Heart right ventricle (tissue), 16 donors: ENCODE measurements at regions not wholly inside any gene's neighbourhood (a gene's known extent, or its start where the extent isn't known, plus 50 kb on each side); places are given as distances from the start of the nearest gene placed in this dataset.

Experiments used
- ATAC-seq, 8 donors: fragments of 200-7000 bp; cut with Tn5 transposase; one replicate each; pipeline ENCODE4 v1.9.1; 2020; ENCODE audit warnings: mild to moderate bottlenecking in 8 of 8, moderate library complexity in 8 of 8, moderate number of reproducible peaks in 1 of 8
- DNase-seq, 2 donors: peaks; one replicate each; pipeline ENCODE4 v3.0.0-alpha.2; 2020
- H3K27ac ChIP-seq, 10 donors: fragments of 200-600 bp; sonication (generic) in 2 of 10; one replicate each; pipeline versions ENCODE4 v1.5.0 to v1.8.0; 2020 to 2022; ENCODE audit warnings: mild to moderate bottlenecking in 3 of 10
- H3K27me3 ChIP-seq, 7 donors: fragments of 200-600 bp; one replicate each; pipeline ENCODE4 v1.8.0; 2021 to 2022; ENCODE audit warnings: mild to moderate bottlenecking in 2 of 7
- H3K36me3 ChIP-seq, 9 donors: fragments of 200-600 bp; sonication (generic) in 1 of 9; one replicate each; pipeline versions ENCODE4 v1.5.0 to v1.8.0; 2020 to 2022; ENCODE audit warnings: mild to moderate bottlenecking in 2 of 9
- H3K4me1 ChIP-seq, 9 donors: fragments of 200-600 bp; sonication (generic) in 1 of 9; one replicate each; pipeline versions ENCODE4 v1.5.0 to v1.8.0; 2020 to 2022; ENCODE audit warnings: mild to moderate bottlenecking in 4 of 9
- H3K4me3 ChIP-seq, 10 donors: fragments of 200-600 bp; sonication (generic) in 2 of 10; one replicate each; pipeline versions ENCODE4 v1.5.0 to v1.8.0; 2020 to 2022; ENCODE audit warnings: mild to moderate bottlenecking in 7 of 10, moderate library complexity in 2 of 10
- H3K9me3 ChIP-seq, 11 donors: fragments of 200-600 bp in 10 of 11; sonication (generic) in 2 of 11; one replicate each; pipeline versions ENCODE4 v1.5.0 to v1.8.0; 2013 to 2022; ENCODE audit warnings: mild to moderate bottlenecking in 2 of 11, control low read depth in 1 of 11, moderate library complexity in 1 of 11
- CTCF ChIP-seq, 9 donors: fragments of 200-600 bp; sonication (generic) in 2 of 9; IDR thresholded peaks; one replicate each; pipeline versions ENCODE4 v1.5.0 to v1.8.0; 2021 to 2022; ENCODE audit warnings: antibody characterized with exemption in 9 of 9, mild to moderate bottlenecking in 5 of 9, moderate library complexity in 1 of 9
- WGBS, 2 donors: extraction: QIAGEN DNeasy Blood & Tissue Kit; methylation state at CpG; one replicate each; pipeline ENCODE4 v1.1.7; 2013; ENCODE audit warnings: inconsistent platforms in 1 of 2; 5-methylcytosine and 5-hydroxymethylcytosine counted together
- intact Hi-C, 10 donors: fragments of 100-400 bp; cut with DNase I; formaldehyde crosslinking; loops; one replicate each; pipeline versions ENCODE4 v1.11.1 to v1.14.2; 2022
- donor health status: Arrhythmogenic right ventricular cardiomyopathy.
- donor health status: ischemic (EF 13 %, LVEDD 7.1; RV severe dilation, severe dysfunction).
- donor health status: healthy with polysubstance abuse.
- donor health status: DM: no; HTN: yes; CAD: no.
- donor health status: DM: no; HTN: no; CAD: no.
- donor health status: ischemic (EF 25% LVEDD 6.9; RV normal size, moderate dysfunction).
- donor health status: ischemic (EF 25% LVEDD 5.7; RV mildly dilated, moderate dysfunction).
- donor health status: healthy.
- donor health status: DM: yes; HTN: yes; CAD: no.
- donor health status: Ischemic cardiomyopathy.
- donor health status: ischemic (EF 35%, LVEDD 5.7; RV mildly dilated, moderate dysfunction).
- donor health status: nonischemic (EF 11% LVEDD 7.7; RV severe dilation, severe dysfunction).
- donor health status: DM: yes; HTN: yes; CAD: no.
- donor health status: PGD.
- donor health status: ischemic (EF 29% LVEDD 5.4; RV normal size, mild dysfunction).
- donor health status: nonischemic (EF 23%, LVEDD 6.1; RV moderate dilation, normal function).

DNA sequence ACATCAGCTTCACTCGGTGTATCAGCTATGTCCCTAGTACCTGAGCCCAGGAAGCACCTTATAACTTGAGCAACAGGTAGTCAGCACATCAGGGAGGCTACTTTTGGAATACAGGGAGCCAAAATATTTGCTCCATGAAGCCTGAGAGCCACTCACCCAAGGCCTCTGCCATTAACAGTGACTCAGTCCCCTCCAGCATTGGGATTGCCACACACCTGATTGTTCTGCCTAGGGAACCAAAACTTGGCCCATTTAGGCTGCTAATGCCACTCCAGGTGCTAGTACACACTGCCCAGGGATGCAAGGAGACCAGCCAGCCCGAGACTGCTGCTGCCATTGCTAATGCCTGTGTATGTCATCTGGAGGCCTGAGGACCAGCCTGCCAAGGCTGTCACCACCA is 773.6 kb upstream of the TENM4 start:
- ATAC-seq (no peak), DNase-seq (no peak)
- WGBS, 2 donors = 64 to 67% methylated on average over 2 of the region's 2 CpGs
- Histone ChIP-seq H3K9me3 (peaks cover 0 to 12% (median 0%) of the 10 kb centered on the region in 11 donors), H3K4me1 (no peaks in the 10 kb centered on the region), H3K27ac (no peak overlapping the region), H3K4me3 (no peak overlapping the region), H3K27me3 (no peaks in the 10 kb centered on the region), H3K36me3 (no peaks in the 10 kb centered on the region)
- intact Hi-C loops = no loop called here
- no peak for TF ChIP-seq CTCF (IDR thresholded peaks at IDR 0.05)

DNA sequence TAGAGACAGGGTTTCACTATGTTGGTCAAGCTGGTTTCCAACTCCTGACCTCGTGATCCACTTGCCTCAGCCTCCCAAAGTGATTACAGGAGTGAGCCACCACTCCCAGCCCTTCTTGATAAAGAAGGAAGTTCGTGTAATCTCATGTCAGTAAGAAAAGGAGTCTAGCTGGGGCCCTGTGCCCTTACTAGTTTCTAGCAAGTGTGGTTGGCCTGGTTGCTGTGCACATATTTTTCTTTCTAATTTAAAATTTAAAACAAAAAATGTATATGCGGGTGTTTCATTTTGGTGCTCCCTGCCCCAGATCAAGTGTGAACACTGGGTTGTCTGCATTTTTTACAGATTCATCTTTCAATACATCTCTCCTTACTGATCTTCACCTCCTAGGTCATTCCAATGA is 770.8 kb upstream of the TENM4 start:
- Histone ChIP-seq H3K36me3 (no peaks in the 10 kb centered on the region), H3K9me3 (peaks cover 0 to 11% (median 0%) of the 10 kb centered on the region in 11 donors), H3K27ac (no peak overlapping the region), H3K4me3 (no peak overlapping the region), H3K4me1 (no peaks in the 10 kb centered on the region), H3K27me3 (no peaks in the 10 kb centered on the region)
- DNase-seq (no peak), ATAC-seq (no peak)
- WGBS, 2 donors = 48 to 53% methylated on average over 3 of the region's 3 CpGs
- TF ChIP-seq CTCF (IDR thresholded peaks at IDR 0.05) = no peak
- intact Hi-C loops = no loop called here

DNA sequence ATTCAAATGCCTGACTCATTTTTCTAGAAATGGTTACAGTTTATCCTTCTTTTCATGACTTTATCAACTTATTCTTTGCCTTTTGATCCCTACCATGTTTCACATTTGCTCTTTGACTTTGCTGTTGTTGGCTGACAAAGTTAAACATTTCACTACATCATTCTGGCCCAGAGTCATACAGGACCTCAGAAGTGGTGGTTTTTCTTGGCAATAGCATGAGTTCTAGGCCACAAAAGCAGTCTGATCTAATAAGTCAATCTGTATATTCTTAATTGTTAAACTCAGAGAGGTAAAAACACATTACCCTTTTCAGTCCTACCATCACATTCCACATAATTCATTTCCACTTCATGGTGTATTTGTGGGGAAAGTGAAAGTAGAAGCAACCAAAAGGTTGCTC is 763.2 kb upstream of the TENM4 start:
- no peak for TF ChIP-seq CTCF (IDR thresholded peaks at IDR 0.05)
- ATAC-seq = no peak

GRCh38 chr11:80196932-80197554 is 756.2 kb upstream of the TENM4 start:
- no peak overlapping the region for H3K27ac ChIP-seq

More for the DNA sequence above, 763.2 kb upstream of the TENM4 start:
- intact Hi-C loops = no loop called here
- Histone ChIP-seq H3K27ac (no peak overlapping the region), H3K27me3 (no peaks in the 10 kb centered on the region), H3K4me1 (no peaks in the 10 kb centered on the region), H3K4me3 (no peak overlapping the region), H3K9me3 (peaks cover 0 to 5% (median 0%) of the 10 kb centered on the region in 11 donors), H3K36me3 (no peaks in the 10 kb centered on the region)
- no peak for DNase-seq

More at GRCh38 chr11:80196932-80197554, 756.2 kb upstream of the TENM4 start:
- 90 to 94% methylated on average over 4 of the region's 4 CpGs for WGBS, 2 donors
- Histone ChIP-seq H3K4me3 (no peak overlapping the region), H3K4me1 (no peaks in the 10 kb centered on the region), H3K27me3 (peaks cover 0 to 7% (median 0%) of the 10 kb centered on the region in 7 donors), H3K36me3 (no peaks in the 10 kb centered on the region), H3K9me3 (peaks cover 0 to 5% (median 0%) of the 10 kb centered on the region in 11 donors)
- ATAC-seq (no peak), DNase-seq (no peak)
- intact Hi-C loops = no loop called here
- no peak for TF ChIP-seq CTCF (IDR thresholded peaks at IDR 0.05)
